Lower leg skin (tissue), 3 donors: ENCODE measurements at regions not wholly inside any gene's neighbourhood (a gene's known extent, or its start where the extent isn't known, plus 50 kb on each side); places are given as distances from the start of the nearest gene placed in this dataset.

ENCODE experiments used
- CTCF ChIP-seq, 3 donors: fragments of 450-650 bp; IDR thresholded peaks; one replicate each; pipeline ENCODE4 v1.5.1; 2016; ENCODE audit warnings: antibody characterized with exemption in 3 of 3, mild to moderate bottlenecking in 3 of 3, moderate library complexity in 2 of 3
- POLR2A ChIP-seq, 2 donors: fragments of 450-650 bp; IDR thresholded peaks; one replicate each; pipeline ENCODE4 v1.6.1; 2016 to 2017; ENCODE audit warnings: antibody characterized with exemption in 2 of 2, mild to moderate bottlenecking in 1 of 2, moderate library complexity in 1 of 2

- TF ChIP-seq CTCF (IDR thresholded peaks at IDR 0.05) = no peak
- no peak for TF ChIP-seq POLR2A (IDR thresholded peaks at IDR 0.05)
Measured at GRCh38 chr4:106471151-106471550, 102.6 kb upstream of the GIMD1 start.
